HFFc6 (cell line): ENCODE measurements at regions not wholly inside any gene's neighbourhood (a gene's known extent, or its start where the extent isn't known, plus 50 kb on each side); places are given as distances from the start of the nearest gene placed in this dataset.

Source experiments
- DNase-seq: peaks from one replicate; pipeline ENCODE4 v3.0.0-alpha.2; 2018
- H3K27ac Mint-ChIP-seq: 2 replicates; pipeline ENCODE4 v1.8.0; 2020; ENCODE audit warnings: mild to moderate bottlenecking, mixed read lengths
- H3K27me3 Mint-ChIP-seq: 2 replicates; pipeline ENCODE4 v1.8.0; 2021; ENCODE audit warnings: mild to moderate bottlenecking, moderate library complexity, mixed read lengths; ENCODE audit not compliant: insufficient read depth
- H3K36me3 Mint-ChIP-seq: 2 replicates; pipeline ENCODE4 v1.8.0; 2021; ENCODE audit warnings: low read depth, mixed read lengths
- H3K4me1 Mint-ChIP-seq: 2 replicates; pipeline ENCODE4 v1.8.0; 2020; ENCODE audit warnings: low read depth, mixed read lengths
- H3K4me3 Mint-ChIP-seq: 2 replicates; pipeline ENCODE4 v1.8.0; 2020; ENCODE audit warnings: mild to moderate bottlenecking, moderate library complexity, mixed read lengths
- H3K9me3 Mint-ChIP-seq: 2 replicates; pipeline ENCODE4 v1.8.0; 2020; ENCODE audit warnings: mild to moderate bottlenecking, mixed read lengths
- CTCF ChIP-seq: fragments of 200-600 bp; sonication (generic); IDR thresholded peaks from 2 replicates; pipeline ENCODE4 v1.5.0; 2021; ENCODE audit warnings: antibody characterized with exemption, mild to moderate bottlenecking

- H3K27ac Mint-ChIP-seq = no peak overlapping the region
- DNase-seq = no peak
- TF ChIP-seq CTCF = no peak
- H3K27me3 Mint-ChIP-seq = no peaks in the 10 kb centered on the region; the same call in 1 of the 2 replicates
- H3K36me3 Mint-ChIP-seq = no peaks in the 10 kb centered on the region
- peaks cover 16% of the 10 kb centered on the region for H3K4me1 Mint-ChIP-seq
- H3K9me3 Mint-ChIP-seq = no peaks in the 10 kb centered on the region
- no peak overlapping the region for H3K4me3 Mint-ChIP-seq
These were observed 268.7 kb upstream of the SORL1-AS1 start for GRCh38 chr11:121721448-121721847.

GRCh38 chr11:121717296-121717695, 264.5 kb upstream of the SORL1-AS1 start:
- Mint-ChIP-seq H3K27ac (no peak overlapping the region), H3K4me3 (no peak overlapping the region), H3K27me3 (no peaks in the 10 kb centered on the region; the same call in 1 of the 2 replicates), H3K36me3 (no peaks in the 10 kb centered on the region; the same call in 1 of the 2 replicates), H3K9me3 (no peaks in the 10 kb centered on the region), H3K4me1 (peaks cover 11% of the 10 kb centered on the region)
- no peak for DNase-seq
- TF ChIP-seq CTCF = no peak

GRCh38 chr11:121716060-121716459, 263.3 kb upstream of the SORL1-AS1 start:
- Mint-ChIP-seq H3K4me3 (no peak overlapping the region), H3K4me1 (peaks cover 18% of the 10 kb centered on the region), H3K27me3 (no peaks in the 10 kb centered on the region), H3K9me3 (no peaks in the 10 kb centered on the region), H3K27ac (no peak overlapping the region), H3K36me3 (no peaks in the 10 kb centered on the region; the same call in 1 of the 2 replicates)
- no peak for TF ChIP-seq CTCF
- no peak for DNase-seq

GRCh38 chr11:121715405-121715804, 262.6 kb upstream of the SORL1-AS1 start:
- no peaks in the 10 kb centered on the region for H3K27me3 Mint-ChIP-seq
- TF ChIP-seq CTCF = no peak
- peaks cover 21% of the 10 kb centered on the region for H3K4me1 Mint-ChIP-seq
- no peak overlapping the region for H3K27ac Mint-ChIP-seq
- no peaks in the 10 kb centered on the region; the same call in 1 of the 2 replicates for H3K36me3 Mint-ChIP-seq
- no peak overlapping the region for H3K4me3 Mint-ChIP-seq
- no peak for DNase-seq
- H3K9me3 Mint-ChIP-seq = no peaks in the 10 kb centered on the region

GRCh38 chr11:121714351-121714750, 261.6 kb upstream of the SORL1-AS1 start:
- Mint-ChIP-seq H3K9me3 (no peaks in the 10 kb centered on the region), H3K36me3 (no peaks in the 10 kb centered on the region; the same call in 1 of the 2 replicates), H3K27ac (no peak overlapping the region), H3K4me1 (peaks cover 21% of the 10 kb centered on the region), H3K4me3 (no peak overlapping the region), H3K27me3 (no peaks in the 10 kb centered on the region)
- no peak for TF ChIP-seq CTCF
- peak; percentile 9 for DNase-seq

- H3K4me1 Mint-ChIP-seq = peaks cover 21% of the 10 kb centered on the region
- no peak for DNase-seq
- no peaks in the 10 kb centered on the region for H3K9me3 Mint-ChIP-seq
- no peak for TF ChIP-seq CTCF
- H3K27me3 Mint-ChIP-seq = no peaks in the 10 kb centered on the region; the same call in 1 of the 2 replicates
- H3K27ac Mint-ChIP-seq = peak overlapping the region; percentile 15; the same call in 1 of the 2 replicates
- no peak overlapping the region for H3K4me3 Mint-ChIP-seq
- H3K36me3 Mint-ChIP-seq = no peaks in the 10 kb centered on the region; the same call in 1 of the 2 replicates
These were observed 259.2 kb upstream of the SORL1-AS1 start for GRCh38 chr11:121711939-121712338.
